NB4 (cell line): ENCODE measurements at regions not wholly inside any gene's neighbourhood (a gene's known extent, or its start where the extent isn't known, plus 50 kb on each side); places are given as distances from the start of the nearest gene placed in this dataset.

ENCODE experiments used
- MYC ChIP-seq: IDR thresholded peaks from 2 replicates; pipeline ENCODE4 v1.6.1; 2011; ENCODE audit warnings: low read depth, low read length
- POLR2A ChIP-seq: IDR thresholded peaks from 2 replicates; pipeline ENCODE4 v1.6.1; 2011; ENCODE audit warnings: mild to moderate bottlenecking; ENCODE audit not compliant: insufficient read length; ENCODE audit errors: extremely low read depth
- TF ChIP-seq, protein P1 (sequence below): IDR thresholded peaks from one replicate; pipeline ENCODE4 v1.5.1; 2012; ENCODE audit warnings: low read depth, low read length
- TF ChIP-seq, protein P2 (sequence below): IDR thresholded peaks from 2 replicates; pipeline ENCODE4 v1.6.1; 2011; ENCODE audit warnings: low read depth, low read length

DNA sequence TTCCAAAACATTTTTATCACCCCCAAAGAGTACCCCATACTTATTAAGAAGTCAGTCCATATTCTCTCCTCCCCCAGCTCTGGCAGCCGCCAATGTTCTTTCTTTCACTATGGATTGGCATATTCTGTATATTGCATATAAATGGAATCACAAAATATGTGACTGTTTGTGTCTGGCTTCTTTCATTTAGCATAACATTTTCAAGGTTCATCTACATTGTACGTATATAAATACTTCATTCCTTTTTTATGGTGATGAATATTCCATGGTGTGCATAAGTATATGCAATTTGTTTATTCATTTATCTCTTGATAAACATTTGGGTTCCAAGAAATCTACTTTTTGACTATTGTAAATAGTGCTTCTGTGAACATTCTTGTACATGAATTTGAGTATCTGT, 653.1 kb downstream of the XPNPEP1 start:
- TF ChIP-seq, protein P1, sequence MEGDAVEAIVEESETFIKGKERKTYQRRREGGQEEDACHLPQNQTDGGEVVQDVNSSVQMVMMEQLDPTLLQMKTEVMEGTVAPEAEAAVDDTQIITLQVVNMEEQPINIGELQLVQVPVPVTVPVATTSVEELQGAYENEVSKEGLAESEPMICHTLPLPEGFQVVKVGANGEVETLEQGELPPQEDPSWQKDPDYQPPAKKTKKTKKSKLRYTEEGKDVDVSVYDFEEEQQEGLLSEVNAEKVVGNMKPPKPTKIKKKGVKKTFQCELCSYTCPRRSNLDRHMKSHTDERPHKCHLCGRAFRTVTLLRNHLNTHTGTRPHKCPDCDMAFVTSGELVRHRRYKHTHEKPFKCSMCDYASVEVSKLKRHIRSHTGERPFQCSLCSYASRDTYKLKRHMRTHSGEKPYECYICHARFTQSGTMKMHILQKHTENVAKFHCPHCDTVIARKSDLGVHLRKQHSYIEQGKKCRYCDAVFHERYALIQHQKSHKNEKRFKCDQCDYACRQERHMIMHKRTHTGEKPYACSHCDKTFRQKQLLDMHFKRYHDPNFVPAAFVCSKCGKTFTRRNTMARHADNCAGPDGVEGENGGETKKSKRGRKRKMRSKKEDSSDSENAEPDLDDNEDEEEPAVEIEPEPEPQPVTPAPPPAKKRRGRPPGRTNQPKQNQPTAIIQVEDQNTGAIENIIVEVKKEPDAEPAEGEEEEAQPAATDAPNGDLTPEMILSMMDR, result no peak
- no peak for TF ChIP-seq POLR2A
- TF ChIP-seq, protein P2, sequence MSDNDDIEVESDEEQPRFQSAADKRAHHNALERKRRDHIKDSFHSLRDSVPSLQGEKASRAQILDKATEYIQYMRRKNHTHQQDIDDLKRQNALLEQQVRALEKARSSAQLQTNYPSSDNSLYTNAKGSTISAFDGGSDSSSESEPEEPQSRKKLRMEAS, result no peak
- no peak for TF ChIP-seq MYC
